Transverse colon (tissue), 4 donors: ENCODE measurements at regions not wholly inside any gene's neighbourhood (a gene's known extent, or its start where the extent isn't known, plus 50 kb on each side); places are given as distances from the start of the nearest gene placed in this dataset.

Experiments used
- CTCF ChIP-seq, 5 experiments: fragments of 200-600 bp in 3 of 5; fragments of 450-650 bp in 2 of 5; sonication (generic) in 3 of 5; IDR thresholded peaks; 1 replicate in 2 of 5; 2 replicates in 3 of 5; pipeline ENCODE4 v1.5.1; 2016 to 2017; ENCODE audit warnings: antibody characterized with exemption in 5 of 5, inconsistent platforms in 3 of 5, mild to moderate bottlenecking in 2 of 5, moderate library complexity in 1 of 5
- EP300 ChIP-seq: sonication (generic); formaldehyde crosslinking; IDR thresholded peaks from one replicate; pipeline ENCODE4 v1.6.1; 2017; ENCODE audit warnings: antibody characterized with exemption, low read depth
- POLR2AphosphoS5 ChIP-seq, 3 donors: sonication (generic); formaldehyde crosslinking; IDR thresholded peaks; one replicate each; pipeline ENCODE4 v1.6.1; 2016; ENCODE audit warnings: antibody characterized with exemption in 3 of 3

- TF ChIP-seq CTCF (IDR thresholded peaks at IDR 0.05) = no peak
- no peak for TF ChIP-seq POLR2AphosphoS5 (IDR thresholded peaks at IDR 0.05)
- no peak for TF ChIP-seq EP300
These were observed 202.6 kb upstream of the LRFN5 start for GRCh38 chr14:41404126-41404525.
